K562 (cell line): ENCODE measurements at regions not wholly inside any gene's neighbourhood (a gene's known extent, or its start where the extent isn't known, plus 50 kb on each side); places are given as distances from the start of the nearest gene placed in this dataset.

ENCODE experiments used
- ATAC-seq: fragments of 200-7000 bp; cut with Tn5 transposase; 3 replicates; pipeline ENCODE4 v1.9.1; 2020; ENCODE audit warnings: moderate library complexity
- BruUV-seq: library from RNA; stranded (reverse); fragments of 400-500 nt; replicated peaks from 2 replicates; lab custom pipeline; 2021; lab: Mats Ljungman, UMichigan
- CTCF ChIA-PET: fragments of 300-600 bp; formaldehyde crosslinking; extraction: SDS; loops from one replicate; lab custom pipeline; 2021; ENCODE audit warnings: low intra/inter-chr PET ratio; lab: Yijun Ruan, JAX
- POLR2A ChIA-PET: fragments of 300-600, 350-650 bp; sonication (Branson Sonifier 250); formaldehyde crosslinking; extraction: SDS; loops from one replicate; lab custom pipeline; 2021; ENCODE audit warnings: antibody characterized with exemption, inconsistent platforms; lab: Yijun Ruan, JAX
- DNase-seq, 4 experiments: peaks; one replicate each; pipeline versions ENCODE4 v3.0.0 to v3.0.0-alpha.2; 2011 to 2018; ENCODE audit warnings: low spot score in 3 of 4, mixed read lengths in 3 of 4; ENCODE audit errors: extremely low read depth in 1 of 4
- FAIRE-seq: peaks from 2 replicates; lab custom pipeline; 2011; peaks lifted over from hg19 to GRCh38; lab: Jason Lieb, UNC
- H2AFZ ChIP-seq: 2 replicates; pipeline ENCODE4 v1.6.0; 2011; ENCODE audit warnings: low read depth, low read length, control low read depth, inconsistent platforms
- H3K27ac ChIP-seq: fragments of 200-600 bp; 3 replicates; pipeline ENCODE4 v1.8.0; 2011; ENCODE audit warnings: low read depth, mild to moderate bottlenecking, control low read depth, inconsistent platforms, low read length, moderate library complexity, mixed read lengths; ENCODE audit errors: extremely low read depth
- H3K27me3 ChIP-seq, 2 experiments: fragments of 300-600 bp in 1 of 2; 2 replicates in 1 of 2; 3 replicates in 1 of 2; pipeline versions ENCODE4 v1.6.0 to v1.8.0; 2011; ENCODE audit warnings: inconsistent platforms in 2 of 2, low read length in 2 of 2, mild to moderate bottlenecking in 1 of 2, mixed read lengths in 1 of 2, moderate library complexity in 1 of 2; ENCODE audit not compliant: control insufficient read depth in 2 of 2, insufficient read depth in 2 of 2
- H3K36me3 ChIP-seq: fragments of 300-600 bp; 3 replicates; pipeline ENCODE4 v1.8.0; 2011; ENCODE audit warnings: mild to moderate bottlenecking, low read length, inconsistent platforms; ENCODE audit not compliant: control insufficient read depth, insufficient read depth
- H3K4me1 ChIP-seq, 2 experiments: fragments of 200-600 bp in 1 of 2; replicated peaks in 1 of 2; 2 replicates in 1 of 2; 3 replicates in 1 of 2; pipeline versions ENCODE4 v1.5.1 to v1.8.0; 2011; ENCODE audit warnings: inconsistent platforms in 2 of 2, low read length in 2 of 2, mild to moderate bottlenecking in 1 of 2, mixed read lengths in 1 of 2, moderate library complexity in 1 of 2; ENCODE audit not compliant: control insufficient read depth in 2 of 2, insufficient read depth in 2 of 2
- H3K4me2 ChIP-seq: 2 replicates; pipeline ENCODE4 v1.6.1; 2011; ENCODE audit warnings: low read length, control low read depth, inconsistent platforms, mixed read lengths; ENCODE audit not compliant: insufficient read depth
- H3K4me3 ChIP-seq: fragments of 200-600 bp; sonication (generic), shearing (Covaris generic); 2 replicates; pipeline ENCODE4 v1.5.1; 2016; ENCODE audit warnings: control low read depth, inconsistent platforms
- H3K79me2 ChIP-seq: fragments of 200-600 bp; 3 replicates; pipeline ENCODE4 v1.8.0; 2011; ENCODE audit warnings: low read length, inconsistent platforms; ENCODE audit not compliant: control insufficient read depth, insufficient read depth
- H3K9ac ChIP-seq, 2 experiments: 2 replicates each; pipeline versions ENCODE4 v1.6.0 to v1.6.1; 2011; ENCODE audit warnings: low read depth in 2 of 2, low read length in 2 of 2, control low read depth in 1 of 2, inconsistent platforms in 1 of 2, mild to moderate bottlenecking in 1 of 2, mixed read lengths in 1 of 2; ENCODE audit not compliant: insufficient read depth in 1 of 2
- H3K9me1 ChIP-seq: one replicate; pipeline ENCODE4 v1.6.0; 2011; ENCODE audit warnings: inconsistent platforms, mild to moderate bottlenecking, low read length, moderate library complexity; ENCODE audit not compliant: control insufficient read depth, insufficient read depth
- H3K9me3 ChIP-seq: replicated peaks from 2 replicates; pipeline ENCODE4 v1.5.1; 2011; ENCODE audit warnings: low read depth, low read length, inconsistent platforms; ENCODE audit not compliant: control insufficient read depth, insufficient read depth
- H4K20me1 ChIP-seq: replicated peaks from 2 replicates; pipeline ENCODE4 v1.6.1; 2011; ENCODE audit warnings: low read length, inconsistent platforms, mixed read lengths; ENCODE audit not compliant: control insufficient read depth, insufficient read depth
- AFF4 ChIP-seq: sonication (generic); formaldehyde crosslinking; IDR thresholded peaks from 2 replicates; pipeline ENCODE4 v1.8.0; 2023; ENCODE audit warnings: mild to moderate bottlenecking, missing genetic modification reagents
- CBX1 ChIP-seq: sonication (generic); IDR thresholded peaks from 2 replicates; pipeline ENCODE4 v1.6.1; 2016; ENCODE audit warnings: antibody characterized with exemption, low read depth, mild to moderate bottlenecking
- CREM ChIP-seq: IDR thresholded peaks from 2 replicates; pipeline ENCODE4 v1.6.1; 2014; ENCODE audit warnings: antibody characterized with exemption, low read depth
- MTA3 ChIP-seq: fragments of 450-650 bp; formaldehyde crosslinking; IDR thresholded peaks from 2 replicates; pipeline ENCODE4 v1.6.1; 2017; ENCODE audit warnings: mild to moderate bottlenecking, borderline replicate concordance
- NCOA4 ChIP-seq: fragments of 450-650 bp; IDR thresholded peaks from 2 replicates; pipeline ENCODE4 v1.6.1; 2018; ENCODE audit warnings: mild to moderate bottlenecking; ENCODE audit not compliant: partially characterized antibody
- NFATC3 ChIP-seq: fragments of 450-650 bp; IDR thresholded peaks from 2 replicates; pipeline ENCODE4 v1.6.1; 2017; ENCODE audit warnings: mild to moderate bottlenecking
- PCBP2 ChIP-seq: fragments of 200-400 bp; formaldehyde crosslinking; IDR thresholded peaks from 2 replicates; pipeline ENCODE4 v1.6.1; 2018; ENCODE audit warnings: low read length, low read depth, mild to moderate bottlenecking, moderate library complexity; ENCODE audit not compliant: poor library complexity, severe bottlenecking
- ZKSCAN3 ChIP-seq: fragments of 250-450 bp; sonication (Bioruptor Pico); IDR thresholded peaks from 2 replicates; pipeline ENCODE4 v1.4.0; 2020
- ZNF57 ChIP-seq: fragments of 450-650 bp; formaldehyde crosslinking; IDR thresholded peaks from 2 replicates; pipeline ENCODE4 v1.4.0; 2020; ENCODE audit warnings: mild to moderate bottlenecking, moderate library complexity
- WGBS: fragments of 100-300 bp; shearing (Covaris generic); methylation state at CpG from one replicate; pipeline ENCODE4 v1.1.6; 2016; ENCODE audit warnings: low coverage, mixed read lengths; ENCODE audit not compliant: insufficient coverage; ENCODE audit errors: missing lambda C conversion rate; 5-methylcytosine and 5-hydroxymethylcytosine counted together
- in situ Hi-C: fragments of 300-500 bp; cut with MboI; formaldehyde crosslinking; loops from 4 replicates; pipeline ENCODE4 v1.15.0; 2018; ENCODE audit warnings: inconsistent platforms, mixed read lengths
- intact Hi-C: fragments of 100-400 bp; cut with micrococcal nuclease; formaldehyde crosslinking; loops from 2 replicates; pipeline ENCODE4 v1.14.2; 2022

- Histone ChIP-seq H3K79me2 (no peaks in the 10 kb centered on the region), H3K27me3 (no peaks in the 10 kb centered on the region), H4K20me1 (no peaks in the 10 kb centered on the region), H3K4me3 (no peak overlapping the region), H3K36me3 (no peaks in the 10 kb centered on the region), H3K9me3 (no peaks in the 10 kb centered on the region), H3K27ac (no peak overlapping the region), H3K4me1 (no peaks in the 10 kb centered on the region), H3K9ac (no peak overlapping the region), H3K4me2 (no peak overlapping the region), H2AFZ (no peak overlapping the region), H3K9me1 (no peaks in the 10 kb centered on the region)
- intact Hi-C loops, result no loop called here
- no peak for FAIRE-seq
- BruUV-seq, result no TSS peak
- CTCF ChIA-PET, result no interaction called here
- no peak for DNase-seq
- TF ChIP-seq ZNF57 (CRISPR knock-in tag) (no peak), CBX1 (no peak), NFATC3 (no peak), MTA3 (no peak), PCBP2 (no peak), NCOA4 (no peak), CREM (no peak), AFF4 (CRISPR knock-in tag) (no peak), ZKSCAN3 (CRISPR knock-in tag) (no peak)
- POLR2A ChIA-PET, result no interaction called here
- in situ Hi-C loops, result no loop called here
- WGBS, result 0% methylated on average over 1 of the region's 1 CpG
- ATAC-seq, result no peak
Measured at GRCh38 chr14:84042992-84043391, 1487.0 kb upstream of the FLRT2 start.
